Stomach (tissue), 8 donors: ENCODE measurements at regions not wholly inside any gene's neighbourhood (a gene's known extent, or its start where the extent isn't known, plus 50 kb on each side); places are given as distances from the start of the nearest gene placed in this dataset.
A peak's percentile ranks its signal among the peaks of the same experiment; 100 is the strongest.

Experiments
- DNase-seq, 2 donors: peaks; one replicate each; pipeline versions ENCODE4 v3.0.0 to v3.0.0-alpha.2; 2013 to 2019
- H3K27ac ChIP-seq, 5 donors: fragments of 200-600 bp in 4 of 5; sonication (generic) in 4 of 5; one replicate each; pipeline ENCODE4 v1.5.1; 2013 to 2019; ENCODE audit warnings: mild to moderate bottlenecking in 1 of 5, moderate library complexity in 1 of 5
- H3K27me3 ChIP-seq, 3 donors: fragments of 200-600 bp; sonication (generic); one replicate each; pipeline ENCODE4 v1.5.1; 2017 to 2019; ENCODE audit warnings: mixed run types in 1 of 3
- H3K36me3 ChIP-seq, 4 donors: fragments of 200-600 bp; sonication (generic); 1 replicate in 3 of 4; 2 replicates in 1 of 4; pipeline ENCODE4 v1.5.1; 2016 to 2019
- H3K4me1 ChIP-seq, 4 donors: fragments of 200-600 bp; sonication (generic); one replicate each; pipeline ENCODE4 v1.5.1; 2016 to 2019
- H3K4me3 ChIP-seq, 4 donors: fragments of 200-600 bp; sonication (generic) in 3 of 4; one replicate each; pipeline ENCODE4 v1.5.1; 2016 to 2019; ENCODE audit warnings: mild to moderate bottlenecking in 1 of 4
- H3K9me3 ChIP-seq, 4 donors: fragments of 200-600 bp; sonication (generic); one replicate each; pipeline ENCODE4 v1.5.1; 2016 to 2019
- CTCF ChIP-seq, 7 experiments: fragments of 450-650 bp in 4 of 7; fragments of 200-600 bp in 3 of 7; sonication (generic) in 3 of 7; IDR thresholded peaks; one replicate each; pipeline ENCODE4 v1.5.1; 2016 to 2019; ENCODE audit warnings: antibody characterized with exemption in 7 of 7, control low read depth in 2 of 7, mild to moderate bottlenecking in 1 of 7
- EP300 ChIP-seq: sonication (generic); formaldehyde crosslinking; IDR thresholded peaks from one replicate; pipeline ENCODE4 v1.6.1; 2017; ENCODE audit warnings: antibody characterized with exemption
- POLR2A ChIP-seq, 4 donors: fragments of 450-650 bp; IDR thresholded peaks; one replicate each; pipeline ENCODE4 v1.6.1; 2016; ENCODE audit warnings: antibody characterized with exemption in 4 of 4, control low read depth in 2 of 4, mild to moderate bottlenecking in 1 of 4, moderate library complexity in 1 of 4
- POLR2AphosphoS5 ChIP-seq, 3 donors: sonication (generic); formaldehyde crosslinking; IDR thresholded peaks; one replicate each; pipeline ENCODE4 v1.6.1; 2016; ENCODE audit warnings: antibody characterized with exemption in 3 of 3
- WGBS, 5 donors: extraction: QIAGEN DNeasy Blood & Tissue Kit in 3 of 5; methylation state at CpG; one replicate each; pipeline versions ENCODE4 v1.1.5 to v1.1.7; 2013 to 2018; 5-methylcytosine and 5-hydroxymethylcytosine counted together
- intact Hi-C: fragments of 100-400 bp; cut with DNase I; formaldehyde crosslinking; loops from one replicate; pipeline ENCODE4 v1.15.1; 2023; ENCODE audit warnings: low total_unique reads
- donor health status: healthy with polysubstance abuse.
- donor health status: Bipolar disorder and iron deficiency.
- donor health status: healthy.

GRCh38 chrX:15939737-15940136, 85.1 kb upstream of the AP1S2 start:
- Histone ChIP-seq H3K27me3 (peaks cover 0 to 4% (median 0%) of the 10 kb centered on the region in 3 donors), H3K4me1 (no peaks in the 10 kb centered on the region), H3K9me3 (peaks cover 0 to 6% (median 0%) of the 10 kb centered on the region in 4 donors), H3K27ac (no peak overlapping the region), H3K36me3 (no peaks in the 10 kb centered on the region), H3K4me3 (no peak overlapping the region)
- WGBS, 5 donors, result 69 to 81% (median 79%) methylated on average over 2 of the region's 2 CpGs
- peak in 1 of 2 donors; percentile 7 for DNase-seq
- intact Hi-C loops, result no loop called here
- TF ChIP-seq POLR2AphosphoS5 (IDR thresholded peaks at IDR 0.05) (no peak), CTCF (IDR thresholded peaks at IDR 0.05) (no peak), POLR2A (IDR thresholded peaks at IDR 0.05) (no peak), EP300 (no peak)

- no peak for TF ChIP-seq POLR2A (IDR thresholded peaks at IDR 0.05)
- TF ChIP-seq CTCF (IDR thresholded peaks at IDR 0.05), result no peak
- TF ChIP-seq POLR2AphosphoS5 (IDR thresholded peaks at IDR 0.05), result no peak
- no peak for TF ChIP-seq EP300
- Histone ChIP-seq H3K9me3 (peaks cover 0 to 6% (median 0%) of the 10 kb centered on the region in 4 donors), H3K27me3 (peaks cover 0 to 4% (median 0%) of the 10 kb centered on the region in 3 donors), H3K4me1 (no peaks in the 10 kb centered on the region), H3K36me3 (no peaks in the 10 kb centered on the region), H3K27ac (no peak overlapping the region), H3K4me3 (no peak overlapping the region)
- no peak for DNase-seq
- intact Hi-C loops, result no loop called here
- WGBS, 5 donors, result 65 to 92% (median 72%) methylated on average over 2 to 6 of the region's 6 CpGs
Measured at GRCh38 chrX:15938072-15938471, 83.5 kb upstream of the AP1S2 start.

GRCh38 chrX:15931362-15931761, 76.7 kb upstream of the AP1S2 start:
- Histone ChIP-seq H3K36me3 (no peaks in the 10 kb centered on the region), H3K27ac (no peak overlapping the region), H3K4me3 (no peak overlapping the region), H3K4me1 (no peaks in the 10 kb centered on the region), H3K9me3 (no peaks in the 10 kb centered on the region), H3K27me3 (peaks cover 0 to 6% (median 0%) of the 10 kb centered on the region in 3 donors)
- 46 to 73% (median 62%) methylated on average over 3 of the region's 3 CpGs for WGBS, 5 donors
- intact Hi-C loops, result no loop called here
- DNase-seq, result no peak
- TF ChIP-seq POLR2AphosphoS5 (IDR thresholded peaks at IDR 0.05) (no peak), CTCF (IDR thresholded peaks at IDR 0.05) (no peak), POLR2A (IDR thresholded peaks at IDR 0.05) (no peak), EP300 (no peak)

- Histone ChIP-seq H3K9me3 (no peaks in the 10 kb centered on the region), H3K4me1 (no peaks in the 10 kb centered on the region), H3K27ac (no peak overlapping the region), H3K27me3 (peaks cover 0 to 6% (median 0%) of the 10 kb centered on the region in 3 donors), H3K4me3 (no peak overlapping the region), H3K36me3 (no peaks in the 10 kb centered on the region)
- intact Hi-C loops, result no loop called here
- 10 to 20% (median 16%) methylated on average over 5 of the region's 5 CpGs for WGBS, 5 donors
- DNase-seq, result peak in 1 of 2 donors; percentile 36
- no peak for TF ChIP-seq POLR2AphosphoS5 (IDR thresholded peaks at IDR 0.05)
- no peak for TF ChIP-seq EP300
- TF ChIP-seq POLR2A (IDR thresholded peaks at IDR 0.05), result no peak
- TF ChIP-seq CTCF (IDR thresholded peaks at IDR 0.05), result no peak
Measured at GRCh38 chrX:15930585-15930984, 76.0 kb upstream of the AP1S2 start.
